ENCODE measurements at regions not wholly inside any gene's neighbourhood (a gene's known extent, or its start where the extent isn't known, plus 50 kb on each side); places are given as distances from the start of the nearest gene placed in this dataset.
"Not testable (repeated sequence)": the region's sequence is repeated elsewhere in the genome, so short reads cannot be mapped to it uniquely, and the experiment has no call there.

DNA sequence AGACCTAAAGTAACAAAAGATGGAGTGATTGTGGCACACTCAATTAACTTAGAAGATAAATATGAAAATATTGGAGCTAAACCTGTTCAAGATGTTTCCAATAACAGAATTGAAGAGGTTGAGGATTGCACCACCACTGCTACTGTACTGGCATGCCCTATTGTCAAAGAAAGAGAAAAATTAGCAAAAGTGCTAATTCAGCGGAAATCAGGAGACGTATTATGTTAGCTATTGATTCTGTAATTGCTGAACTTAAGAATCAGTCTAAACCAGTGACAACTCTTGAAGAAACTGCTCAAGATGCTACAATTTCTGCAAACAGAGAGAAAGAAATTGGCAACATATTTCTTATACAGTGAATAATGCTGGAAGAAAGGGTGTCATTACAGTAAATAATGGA, 754.4 kb downstream of the CDH18 start:
- DNase-seq (ENCODE audit: low spot score), result no peak

GRCh38 chr5:19235101-19235584, 752.9 kb downstream of the CDH18 start:
- DNase-seq (ENCODE audit: low spot score), result no peak

GRCh38 chr5:19240170-19240569, 747.8 kb downstream of the CDH18 start:
- no peak for DNase-seq (ENCODE audit: low spot score)

DNA sequence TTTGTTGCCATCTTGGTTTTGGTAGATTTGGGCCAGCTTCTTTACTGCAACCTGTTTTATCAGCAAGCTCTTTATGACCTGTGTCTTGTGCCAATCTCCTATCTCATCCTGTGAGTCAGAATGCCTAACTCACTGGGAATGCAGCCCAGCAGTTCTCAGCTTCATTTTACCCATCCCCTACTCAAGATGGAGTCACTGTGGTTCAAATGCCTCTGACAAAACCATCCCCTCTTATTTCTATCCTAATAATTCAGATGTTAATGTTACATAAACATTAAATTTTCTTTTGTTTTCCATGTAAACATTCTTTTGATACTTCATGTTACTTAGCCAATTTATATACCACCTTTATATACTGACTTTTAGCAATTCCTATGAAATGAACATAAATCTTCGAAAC, 746.3 kb downstream of the CDH18 start:
- DNase-seq (ENCODE audit: low spot score), result no peak

DNA sequence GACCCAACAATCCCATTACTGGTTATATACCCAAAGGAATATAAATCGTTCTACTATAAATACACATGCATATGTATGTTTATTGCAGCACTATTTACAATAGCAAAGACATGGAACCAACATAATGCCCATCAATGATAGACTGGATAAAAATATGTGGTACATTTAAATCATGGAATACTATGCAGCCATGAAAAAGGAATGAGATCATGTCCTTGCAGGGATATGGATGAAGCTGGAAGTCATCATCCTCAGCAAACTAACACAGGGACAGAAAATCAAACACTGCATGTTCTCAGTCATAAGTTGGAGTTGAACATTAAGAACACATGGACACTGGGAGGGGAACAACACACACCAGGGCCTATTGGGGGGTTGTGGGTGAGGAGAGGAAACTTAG, 741.8 kb downstream of the CDH18 start:
- DNase-seq (ENCODE audit: low spot score), result not testable (repeated sequence)

DNA sequence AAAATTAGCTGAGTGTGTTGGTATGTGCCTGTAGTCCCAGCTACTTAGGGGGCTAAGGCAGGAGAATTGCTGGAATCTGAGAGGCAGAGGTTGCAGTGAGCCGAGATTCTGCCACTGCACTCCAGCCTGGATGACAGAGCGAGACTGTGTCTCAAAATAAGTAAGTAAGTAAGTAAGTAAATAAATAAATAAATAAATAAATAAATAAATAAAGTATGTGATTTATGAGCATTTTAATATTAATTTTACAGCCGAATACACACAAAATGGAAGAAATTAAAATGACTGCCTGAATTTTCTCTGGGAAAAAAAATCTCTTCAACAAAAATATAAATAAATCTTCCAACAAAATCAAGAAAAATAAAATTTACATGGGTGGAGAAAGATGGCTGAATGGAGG, 740.7 kb downstream of the CDH18 start:
- DNase-seq (ENCODE audit: low spot score), result no peak

DNA sequence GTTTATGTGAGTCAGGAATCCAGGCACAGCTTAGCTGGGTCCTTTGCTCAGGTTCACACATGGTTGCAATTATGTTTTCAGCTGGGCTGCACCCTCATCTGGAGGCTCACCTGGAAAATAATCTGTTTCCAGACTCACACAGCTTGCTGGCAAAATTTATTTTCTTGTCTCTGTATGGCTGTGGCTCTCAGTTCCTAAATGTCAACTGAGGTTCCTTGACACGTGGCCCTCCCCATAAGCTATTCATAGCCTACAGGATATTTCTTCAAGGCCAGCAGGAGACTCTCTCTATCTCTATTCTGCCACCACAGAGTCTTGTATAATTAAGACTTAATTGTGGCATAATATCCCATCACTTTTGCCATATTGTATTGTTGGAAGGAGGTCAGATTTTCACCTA, 732.0 kb downstream of the CDH18 start:
- no peak for DNase-seq (ENCODE audit: low spot score)

GRCh38 chr5:19258686-19259085, 729.3 kb downstream of the CDH18 start:
- DNase-seq (ENCODE audit: low spot score), result no peak

DNA sequence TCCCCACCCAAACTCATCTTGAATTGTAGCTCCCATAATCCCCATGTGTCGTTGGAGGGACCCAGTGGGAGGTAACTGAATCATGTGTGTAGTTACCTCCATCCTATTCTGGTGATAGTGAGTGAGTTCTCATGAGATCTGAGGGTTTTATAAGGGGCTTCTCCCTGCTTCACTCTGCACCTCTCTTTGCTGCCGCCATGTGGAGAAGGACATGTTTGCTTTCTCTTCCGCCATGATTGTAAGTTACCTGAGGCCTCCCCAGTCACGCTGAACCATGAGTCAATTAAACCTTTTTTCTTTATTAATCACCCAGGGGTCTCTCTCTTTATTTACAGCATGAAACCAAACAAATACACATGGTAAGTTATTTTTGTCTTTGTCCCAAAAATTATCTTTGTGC, 726.1 kb downstream of the CDH18 start:
- no peak for DNase-seq (ENCODE audit: low spot score)

- DNase-seq (ENCODE audit: low spot score), result no peak
Measured at GRCh38 chr5:19264821-19265220, 723.2 kb downstream of the CDH18 start.

DNA sequence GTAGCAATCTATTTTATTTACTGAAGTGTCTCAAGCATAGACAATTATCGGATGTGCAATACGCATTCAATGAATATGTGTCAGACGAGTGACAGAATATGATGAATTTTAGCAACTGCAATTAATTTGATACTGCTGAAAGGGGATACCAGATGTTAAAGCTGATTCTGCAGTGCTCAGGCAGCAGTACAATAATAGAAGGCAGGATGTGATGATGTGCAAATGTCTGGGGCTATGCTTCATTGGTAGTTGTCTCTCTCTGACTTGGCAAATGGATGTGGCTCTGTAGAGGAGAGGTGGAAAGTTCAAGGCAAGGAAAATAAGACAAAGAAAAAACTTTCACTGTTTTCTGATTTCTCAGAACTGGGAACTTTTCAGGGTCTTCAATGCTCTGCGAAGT, 721.2 kb downstream of the CDH18 start:
- DNase-seq (ENCODE audit: low spot score), result no peak

- DNase-seq (ENCODE audit: low spot score), result no peak
Measured at GRCh38 chr5:19270153-19270552, 717.8 kb downstream of the CDH18 start.

DNA sequence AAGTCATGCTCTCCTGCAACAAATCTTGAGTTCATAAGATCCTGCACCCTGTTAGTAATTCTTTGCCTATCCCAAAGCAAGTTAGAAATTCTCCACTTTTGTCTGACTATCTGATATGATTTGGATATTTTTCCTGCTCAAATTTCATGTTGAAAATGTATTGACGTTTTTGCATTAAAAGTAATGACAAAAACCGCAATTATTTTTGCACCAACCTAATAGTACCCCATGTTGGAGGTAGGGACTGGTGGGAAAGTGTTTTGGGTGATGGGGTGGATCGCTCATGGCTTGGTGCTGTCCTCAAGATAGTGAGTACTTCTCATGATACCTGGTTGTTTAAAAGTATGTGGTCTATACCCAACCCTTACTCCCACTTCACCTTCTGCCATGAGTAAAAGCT, 713.4 kb downstream of the CDH18 start:
- DNase-seq (ENCODE audit: low spot score), result no peak

DNA sequence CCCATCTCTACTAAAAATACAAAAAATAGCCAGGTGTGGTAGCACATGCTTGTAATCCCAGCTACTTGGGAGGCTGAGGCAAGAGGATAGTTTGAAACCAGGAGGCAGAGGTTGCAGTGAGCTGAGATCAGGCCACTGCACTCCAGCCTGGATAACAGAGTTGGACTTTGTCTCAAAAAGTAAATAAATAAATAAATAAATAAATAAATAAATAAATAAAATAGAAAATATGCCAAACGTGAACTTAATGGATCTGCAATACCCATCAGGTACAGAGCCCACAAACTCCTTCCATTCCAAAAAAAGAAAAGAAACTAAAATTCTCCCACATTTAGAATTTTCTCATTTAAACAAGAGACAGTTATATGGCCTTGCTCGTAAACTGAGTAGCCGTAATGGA, 702.7 kb downstream of the CDH18 start:
- no peak for DNase-seq (ENCODE audit: low spot score)

DNA sequence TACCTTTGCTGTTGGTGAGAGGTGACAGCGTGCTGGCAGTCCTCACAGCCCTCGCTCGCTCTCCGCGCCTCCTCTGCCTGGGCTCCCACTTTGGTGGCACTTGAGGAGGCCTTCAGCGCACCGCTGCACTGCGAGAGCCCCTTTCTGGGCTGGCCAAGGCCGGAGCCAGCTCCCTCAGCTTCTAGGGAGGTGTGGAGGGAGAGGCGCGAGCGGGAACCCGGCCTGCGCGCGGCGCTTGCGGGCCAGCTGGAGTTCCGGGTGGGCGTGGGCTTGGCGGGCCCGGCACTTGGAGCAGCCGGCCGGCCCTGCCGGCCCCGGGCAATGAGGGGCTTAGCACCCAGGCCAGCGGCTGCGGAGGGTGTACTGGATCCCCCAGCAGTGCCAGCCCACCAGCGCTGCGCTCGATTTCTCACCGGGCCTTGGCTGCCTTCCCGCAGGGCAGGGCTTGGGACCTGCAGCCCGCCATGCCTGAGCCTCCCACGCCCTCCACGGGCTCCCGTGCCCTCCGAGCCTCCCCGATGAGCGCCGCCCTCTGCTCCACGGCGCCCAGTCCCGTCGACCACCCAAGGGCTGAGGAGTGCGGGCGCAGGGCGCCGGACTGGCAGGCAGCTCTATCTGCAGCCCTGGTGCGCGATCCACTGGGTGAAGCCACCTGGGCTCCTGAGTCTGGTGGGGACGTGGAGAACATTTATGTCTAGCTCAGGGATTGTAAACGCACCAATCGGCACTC, 700.3 kb downstream of the CDH18 start:
- DNase-seq (ENCODE audit: low spot score), result not testable (repeated sequence)

DNA sequence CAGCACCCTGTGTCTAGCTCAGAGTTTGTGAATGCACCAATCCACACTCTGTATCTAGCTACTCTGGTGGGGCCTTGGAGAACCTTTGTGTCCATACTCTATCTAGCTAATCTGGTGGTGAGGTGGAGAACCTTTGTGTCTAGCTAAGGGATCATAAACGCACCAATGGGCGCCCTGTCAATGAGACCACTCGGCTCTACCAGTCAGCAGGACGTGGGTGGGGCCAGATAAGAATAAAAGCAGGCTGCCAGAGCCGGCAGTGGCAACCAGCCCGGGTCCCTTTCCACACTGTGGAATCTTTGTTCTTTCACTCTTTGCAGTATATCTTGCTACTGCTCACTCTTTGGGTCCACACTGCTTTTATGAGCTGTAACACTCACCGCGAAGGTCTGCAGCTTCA, 699.7 kb downstream of the CDH18 start:
- not testable (repeated sequence) for DNase-seq (ENCODE audit: low spot score)

- DNase-seq (ENCODE audit: low spot score), result no peak
Measured at GRCh38 chr5:19297934-19298333, 690.1 kb downstream of the CDH18 start.

DNA sequence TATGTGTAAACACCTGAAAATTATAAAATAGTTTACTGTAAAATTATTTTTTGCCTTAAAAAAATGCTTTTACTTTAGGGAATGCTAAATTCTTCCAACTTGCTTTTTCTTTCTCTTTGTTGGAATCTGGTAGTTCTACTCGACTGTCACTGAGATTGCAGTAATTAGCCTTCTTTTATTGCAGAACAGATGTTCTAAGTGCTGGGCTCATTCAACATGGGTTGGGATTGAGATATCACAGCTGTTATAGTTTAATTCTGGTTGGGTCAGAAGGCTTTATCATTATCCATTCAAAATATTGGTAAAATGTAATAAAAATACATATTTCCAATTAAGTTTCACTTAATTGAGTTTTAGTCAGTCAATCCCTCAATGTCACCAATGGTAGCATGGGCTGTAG, 686.7 kb downstream of the CDH18 start:
- no peak for DNase-seq (ENCODE audit: low spot score)

DNA sequence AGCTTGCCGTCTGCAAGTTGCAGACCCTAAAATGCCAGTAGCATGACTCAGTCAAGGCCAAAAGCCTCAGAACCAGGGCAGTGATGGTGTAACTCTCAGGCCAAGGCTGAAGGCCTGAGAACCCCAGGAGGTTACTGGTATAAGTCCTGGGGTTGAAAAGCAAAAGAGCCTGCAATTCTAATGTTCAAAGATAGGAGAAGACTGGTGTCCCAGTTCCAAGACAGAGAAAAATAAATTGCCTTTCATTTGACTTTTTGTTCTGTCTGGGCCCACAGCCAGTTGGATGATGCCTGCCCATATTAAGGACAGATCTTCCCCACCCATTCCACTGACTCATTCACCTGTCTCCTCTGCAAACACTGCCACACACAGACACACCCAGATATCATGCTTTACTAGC, 673.2 kb downstream of the CDH18 start:
- no peak for DNase-seq (ENCODE audit: low spot score)

- DNase-seq (ENCODE audit: low spot score), result no peak
Measured at GRCh38 chr5:19319252-19319651, 668.7 kb downstream of the CDH18 start.

GRCh38 chr5:19322716-19323485, 665.1 kb downstream of the CDH18 start:
- no peak for DNase-seq (ENCODE audit: low spot score)

DNA sequence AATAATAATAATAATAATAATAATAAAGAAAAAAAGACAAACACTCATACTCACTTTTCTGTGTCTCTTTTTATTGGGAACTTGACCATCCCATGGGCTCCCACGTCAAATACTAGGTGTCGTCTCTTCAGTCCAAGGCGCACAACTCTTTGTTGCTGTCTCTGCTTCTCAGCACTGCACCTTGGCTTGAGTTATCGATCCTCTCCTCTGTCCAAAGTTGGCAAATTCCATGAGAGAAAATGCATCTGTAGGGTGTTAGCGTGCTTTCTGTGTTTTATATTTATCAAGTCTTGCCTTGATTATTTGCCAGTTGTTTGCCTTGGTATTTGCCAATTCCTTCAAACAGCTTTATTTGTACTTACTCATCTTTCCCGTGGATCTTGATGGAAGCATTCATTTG, 653.7 kb downstream of the CDH18 start:
- no peak for DNase-seq (ENCODE audit: low spot score)

DNA sequence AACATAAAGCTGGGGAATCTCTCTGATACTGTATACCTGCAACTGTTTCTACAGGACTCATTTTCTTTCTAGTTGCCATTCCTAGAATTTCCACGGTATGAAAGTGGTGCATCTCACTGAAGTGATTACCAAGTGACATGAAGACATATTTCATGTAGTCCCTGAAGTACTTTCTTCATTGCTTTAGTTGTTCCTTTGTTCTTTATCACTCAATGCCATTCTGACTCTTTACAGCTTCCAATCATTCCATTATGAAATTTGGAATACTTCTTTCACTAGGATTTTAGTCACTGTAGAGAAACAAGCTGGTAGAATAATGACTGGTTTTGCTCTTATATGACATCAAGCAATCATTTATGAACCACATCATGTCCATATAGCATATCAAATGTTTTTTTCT, 645.1 kb downstream of the CDH18 start:
- DNase-seq (ENCODE audit: low spot score), result no peak

DNA sequence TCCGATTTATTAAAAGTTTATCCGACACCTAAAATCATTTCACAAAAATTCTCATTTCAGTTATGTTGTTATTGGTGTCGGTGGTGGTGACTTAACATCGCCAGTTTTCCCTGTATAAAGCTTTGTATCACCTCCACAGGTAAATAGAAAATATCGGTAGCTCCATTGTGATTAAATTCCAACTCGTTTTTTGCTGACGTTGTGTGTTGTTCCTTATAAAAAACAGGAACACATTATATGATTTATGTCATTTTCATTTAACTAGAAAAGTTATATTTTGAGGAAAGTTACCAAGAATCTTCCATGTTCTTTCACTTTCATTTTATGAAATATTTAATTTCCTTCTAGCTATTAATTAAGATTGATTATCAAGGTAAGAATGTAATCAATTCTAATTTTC, 635.9 kb downstream of the CDH18 start:
- no peak for DNase-seq (ENCODE audit: low spot score)

Measured in CD4-positive, alpha-beta T cell treated with Interleukin-15 for 4 hours (primary cell).